ENCODE measurements at regions not wholly inside any gene's neighbourhood (a gene's known extent, or its start where the extent isn't known, plus 50 kb on each side); places are given as distances from the start of the nearest gene placed in this dataset.

DNA sequence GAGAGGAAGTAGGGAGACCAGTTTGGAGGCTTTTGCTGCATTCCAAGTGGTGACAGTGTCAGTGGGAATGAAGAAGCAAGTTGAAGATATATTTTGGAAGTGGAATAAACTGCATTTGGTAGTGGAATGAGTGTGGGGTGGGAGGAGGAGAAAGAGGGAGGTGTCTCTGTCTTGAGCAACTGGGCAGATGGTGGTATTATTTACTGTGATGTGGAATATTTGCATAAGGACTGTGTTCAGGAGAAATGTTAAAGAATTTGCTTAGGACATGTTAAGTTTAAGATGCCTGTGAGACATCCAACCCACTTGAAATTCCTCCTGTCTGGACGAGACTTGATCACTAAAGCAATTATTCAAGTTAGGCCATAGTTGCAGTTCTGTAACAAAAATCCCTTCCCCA lies 448.9 kb upstream of the AMOT start:
- Histone ChIP-seq H3K4me1 (ENCODE audit: control insufficient read depth, insufficient read depth, low read length) (no peaks in the 10 kb centered on the region), H3K27ac (ENCODE audit: low read length) (no peak overlapping the region), H3K4me3 (ENCODE audit: low read length) (no peak overlapping the region), H3K9me3 (ENCODE audit: control insufficient read depth, insufficient read depth, low read length) (no peaks in the 10 kb centered on the region), H3K36me3 (ENCODE audit: control insufficient read depth, insufficient read depth, low read length) (no peaks in the 10 kb centered on the region), H3K27me3 (ENCODE audit: control insufficient read depth, insufficient read depth, low read length) (no peaks in the 10 kb centered on the region)
- 43% methylated on average over 1 of the region's 1 CpG for WGBS (ENCODE audit: insufficient coverage)
- no peaks in the 10 kb centered on the region for H3K36me3 Mint-ChIP-seq
- H3K27ac Mint-ChIP-seq = no peak overlapping the region
- no peak for DNase-seq
- intact Hi-C loops (cut with micrococcal nuclease) = no loop called here
- peaks cover 3 to 6% of the 10 kb centered on the region in 2 donors for H3K9me3 Mint-ChIP-seq
- no peak for ATAC-seq
- H3K27me3 Mint-ChIP-seq (ENCODE audit: low read depth in 2 of 2) = no peaks in the 10 kb centered on the region
- TF ChIP-seq CTCF (IDR thresholded peaks at IDR 0.05) = no peak
- H3K4me1 Mint-ChIP-seq = no peaks in the 10 kb centered on the region
- H3K4me3 Mint-ChIP-seq = no peak overlapping the region

GRCh38 chrX:113287761-113288160 lies 447.1 kb upstream of the AMOT start:
- Mint-ChIP-seq H3K4me1 (no peaks in the 10 kb centered on the region), H3K9me3 (peaks cover 3 to 6% of the 10 kb centered on the region in 2 donors), H3K27ac (no peak overlapping the region), H3K27me3 (ENCODE audit: low read depth in 2 of 2) (no peaks in the 10 kb centered on the region), H3K36me3 (no peaks in the 10 kb centered on the region), H3K4me3 (no peak overlapping the region)
- no peak overlapping the region for H3K27ac ChIP-seq (ENCODE audit: low read length)
- WGBS (ENCODE audit: insufficient coverage) = 90% methylated on average over 2 of the region's 4 CpGs
- DNase-seq = no peak
- H3K4me1 ChIP-seq (ENCODE audit: control insufficient read depth, insufficient read depth, low read length) = no peaks in the 10 kb centered on the region
- TF ChIP-seq CTCF (IDR thresholded peaks at IDR 0.05) = no peak
- intact Hi-C loops (cut with micrococcal nuclease) = no loop called here
- no peak for ATAC-seq
- H3K9me3 ChIP-seq (ENCODE audit: control insufficient read depth, insufficient read depth, low read length) = no peaks in the 10 kb centered on the region
- no peaks in the 10 kb centered on the region for H3K36me3 ChIP-seq (ENCODE audit: control insufficient read depth, insufficient read depth, low read length)
- no peaks in the 10 kb centered on the region for H3K27me3 ChIP-seq (ENCODE audit: control insufficient read depth, insufficient read depth, low read length)
- no peak overlapping the region for H3K4me3 ChIP-seq (ENCODE audit: low read length)

DNA sequence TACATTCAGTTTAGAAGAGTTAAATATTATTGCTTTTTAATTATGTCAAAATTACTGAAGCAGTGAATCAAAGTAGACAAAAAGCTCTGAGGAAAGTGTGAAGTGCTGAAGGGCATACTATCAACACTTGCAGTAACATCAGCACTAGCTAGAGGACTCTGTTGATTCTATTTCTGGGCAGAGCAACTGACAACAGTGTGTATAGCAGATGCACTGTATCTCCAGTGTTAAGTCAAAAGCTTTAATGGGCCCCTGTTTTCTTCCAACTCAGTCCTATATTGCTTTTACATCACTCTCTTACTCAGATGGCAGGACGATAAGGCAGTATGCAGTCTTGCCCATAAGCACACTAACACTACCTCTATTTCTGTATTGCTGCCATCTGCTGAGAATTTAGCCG lies 435.2 kb upstream of the AMOT start:
- Histone ChIP-seq H3K27ac (ENCODE audit: low read length) (no peak overlapping the region), H3K4me1 (ENCODE audit: control insufficient read depth, insufficient read depth, low read length) (no peaks in the 10 kb centered on the region), H3K4me3 (ENCODE audit: low read length) (no peak overlapping the region), H3K27me3 (ENCODE audit: control insufficient read depth, insufficient read depth, low read length) (no peaks in the 10 kb centered on the region), H3K36me3 (ENCODE audit: control insufficient read depth, insufficient read depth, low read length) (no peaks in the 10 kb centered on the region), H3K9me3 (ENCODE audit: control insufficient read depth, insufficient read depth, low read length) (no peaks in the 10 kb centered on the region)
- H3K9me3 Mint-ChIP-seq = peaks cover 2 to 17% of the 10 kb centered on the region in 2 donors
- no peak overlapping the region for H3K4me3 Mint-ChIP-seq
- intact Hi-C loops (cut with micrococcal nuclease) = no loop called here
- H3K27ac Mint-ChIP-seq = no peak overlapping the region
- DNase-seq (no peak), ATAC-seq (no peak)
- WGBS (ENCODE audit: insufficient coverage) = 91% methylated on average over 1 of the region's 2 CpGs
- no peaks in the 10 kb centered on the region for H3K36me3 Mint-ChIP-seq
- no peaks in the 10 kb centered on the region for H3K27me3 Mint-ChIP-seq (ENCODE audit: low read depth in 2 of 2)
- TF ChIP-seq CTCF (IDR thresholded peaks at IDR 0.05) = no peak
- H3K4me1 Mint-ChIP-seq = no peaks in the 10 kb centered on the region

- Histone ChIP-seq H3K4me3 (ENCODE audit: low read length) (no peak overlapping the region), H3K27me3 (ENCODE audit: control insufficient read depth, insufficient read depth, low read length) (no peaks in the 10 kb centered on the region), H3K9me3 (ENCODE audit: control insufficient read depth, insufficient read depth, low read length) (no peaks in the 10 kb centered on the region), H3K27ac (ENCODE audit: low read length) (no peak overlapping the region), H3K36me3 (ENCODE audit: control insufficient read depth, insufficient read depth, low read length) (no peaks in the 10 kb centered on the region), H3K4me1 (ENCODE audit: control insufficient read depth, insufficient read depth, low read length) (no peaks in the 10 kb centered on the region)
- Mint-ChIP-seq H3K4me3 (no peak overlapping the region), H3K27me3 (ENCODE audit: low read depth in 2 of 2) (no peaks in the 10 kb centered on the region), H3K9me3 (peaks cover 2 to 17% of the 10 kb centered on the region in 2 donors), H3K4me1 (no peaks in the 10 kb centered on the region), H3K36me3 (no peaks in the 10 kb centered on the region), H3K27ac (no peak overlapping the region)
- TF ChIP-seq CTCF (IDR thresholded peaks at IDR 0.05) = no peak
- ATAC-seq (no peak), DNase-seq (no peak)
- intact Hi-C loops (cut with micrococcal nuclease) = no loop called here
- WGBS (ENCODE audit: insufficient coverage) = no CpG with 5 or more reads among the region's 1 CpG
Observed at GRCh38 chrX:113274791-113275190, 434.2 kb upstream of the AMOT start.

Measured in natural killer cell (primary cell).